ENCODE measurements at regions not wholly inside any gene's neighbourhood (a gene's known extent, or its start where the extent isn't known, plus 50 kb on each side); places are given as distances from the start of the nearest gene placed in this dataset.
"Not testable (repeated sequence)": the region's sequence is repeated elsewhere in the genome, so short reads cannot be mapped to it uniquely, and the experiment has no call there.

DNA sequence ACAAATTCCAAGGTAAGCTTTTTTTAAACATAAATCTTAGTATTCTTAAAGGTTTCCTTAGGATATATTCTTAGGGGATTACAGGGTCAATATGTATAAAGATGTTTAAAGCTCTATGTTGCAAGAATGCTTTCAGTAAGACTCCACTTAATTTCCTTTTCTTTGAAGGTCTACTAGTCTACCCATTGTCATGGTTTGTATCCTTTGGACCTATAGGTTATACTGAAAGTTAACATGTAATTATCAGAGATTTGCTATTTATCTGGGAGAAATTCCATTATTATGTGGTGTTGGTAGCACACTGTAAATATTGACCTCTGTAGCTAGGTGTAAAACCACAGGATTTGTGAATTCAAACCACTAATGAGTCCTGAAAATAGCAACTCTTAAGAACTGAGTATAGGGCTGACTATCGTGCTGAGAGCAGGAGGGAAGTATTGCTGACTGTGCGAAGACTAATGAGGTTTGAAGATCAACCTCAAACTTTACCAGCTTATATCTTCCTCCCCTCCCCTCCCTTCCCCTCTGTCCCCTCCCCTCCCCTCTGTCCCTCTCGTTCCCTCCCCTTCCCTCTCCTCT, 85.6 kb downstream of the GADD45G start:
- no peak for DNase-seq (ENCODE audit: low read depth in 4 of 4, low spot score in 2 of 4)

DNA sequence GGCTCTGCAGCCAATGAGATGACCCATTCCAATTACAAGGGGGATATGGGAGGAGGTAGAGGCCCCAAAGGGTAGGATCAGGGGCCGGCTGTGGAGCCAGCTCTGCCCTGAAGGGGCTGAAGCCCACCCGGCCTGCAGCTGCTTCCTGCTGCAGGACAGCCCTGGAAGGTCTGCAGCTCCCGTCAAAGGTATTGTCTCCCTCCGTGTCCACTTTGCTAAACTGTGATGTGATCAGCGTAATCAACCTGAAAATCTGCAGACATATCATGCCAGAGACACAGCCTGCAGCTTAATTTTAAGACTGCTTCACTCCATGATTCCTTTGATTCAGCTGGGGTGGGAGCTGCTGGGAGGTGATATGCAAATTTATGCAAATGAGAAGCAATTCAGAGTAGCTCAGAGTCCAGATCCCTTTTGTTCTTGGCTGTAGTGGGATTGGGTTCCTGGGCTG, 90.7 kb downstream of the GADD45G start:
- DNase-seq (ENCODE audit: low read depth in 4 of 4, low spot score in 2 of 4), result no peak

GRCh38 chr9:89695979-89696378, 91.2 kb downstream of the GADD45G start:
- DNase-seq (ENCODE audit: low read depth in 4 of 4, low spot score in 2 of 4), result not testable (repeated sequence)

DNA sequence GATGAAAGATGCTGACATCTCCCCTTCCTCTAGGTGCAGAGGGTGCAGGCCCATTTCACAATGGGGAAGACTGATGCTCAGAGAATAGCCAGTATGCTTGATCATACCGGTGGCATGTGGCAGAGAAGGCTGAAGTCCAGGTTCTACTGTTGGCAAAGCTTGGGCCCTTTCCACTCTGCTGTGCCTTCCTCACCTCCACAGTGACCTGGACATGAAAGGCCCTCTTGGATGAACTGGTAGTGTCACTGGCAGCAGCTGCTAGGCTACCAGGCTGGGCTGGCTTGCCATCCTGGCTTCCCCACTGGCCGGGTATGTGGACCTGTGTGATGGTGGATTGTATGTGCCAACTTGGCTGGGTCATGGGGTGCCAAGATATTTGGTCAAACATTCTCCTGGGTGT, 92.0 kb downstream of the GADD45G start:
- DNase-seq (ENCODE audit: low read depth in 4 of 4, low spot score in 2 of 4), result no peak

DNA sequence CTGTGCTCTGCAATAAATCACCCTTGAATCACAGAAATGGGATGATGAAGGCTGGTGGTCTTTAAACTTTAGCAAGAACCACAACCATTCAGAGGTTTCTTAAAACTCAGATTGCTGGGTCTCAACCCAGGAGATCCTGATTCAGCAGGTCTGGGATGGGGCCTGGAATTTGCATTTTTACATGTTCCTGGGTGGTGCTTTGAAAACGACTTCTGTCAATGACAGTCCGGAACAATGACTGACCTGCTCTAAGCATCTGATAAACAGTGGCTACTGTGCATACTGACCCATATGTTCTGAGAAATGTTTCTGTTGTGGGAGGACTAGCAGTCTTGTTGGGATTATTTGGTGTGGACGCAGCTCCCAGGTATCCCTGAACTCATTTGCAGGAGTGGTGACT, 92.7 kb downstream of the GADD45G start:
- DNase-seq (ENCODE audit: low read depth in 4 of 4, low spot score in 2 of 4), result no peak

DNA sequence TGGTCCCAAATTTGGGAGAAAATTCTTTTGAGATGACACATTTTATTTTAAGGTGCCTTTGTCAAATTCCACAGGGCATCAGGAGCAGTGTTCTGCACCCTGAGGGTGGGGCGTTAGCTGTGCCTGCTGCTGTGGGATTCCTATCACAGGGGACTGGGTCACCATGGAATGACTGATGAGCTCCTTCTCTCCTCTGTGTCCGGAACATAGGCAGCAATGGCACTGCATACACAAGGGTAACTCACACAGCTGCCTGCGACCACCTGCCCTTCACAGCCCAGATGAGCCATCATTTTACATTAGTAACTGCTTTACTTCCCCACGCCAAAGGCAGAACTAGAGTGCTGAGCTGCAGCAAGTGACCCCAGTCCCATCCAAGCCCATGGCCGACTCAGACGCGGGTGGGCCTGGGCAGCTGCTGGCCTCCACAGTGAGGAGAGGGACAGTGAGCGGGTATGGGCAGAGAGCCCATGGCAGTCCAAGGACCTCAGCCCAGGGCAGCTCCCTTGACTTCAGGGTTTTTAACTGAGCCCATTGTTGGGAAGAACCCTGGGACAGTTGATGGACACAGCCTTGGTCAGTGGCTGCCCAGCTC, 93.7 kb downstream of the GADD45G start:
- no peak for DNase-seq (ENCODE audit: low read depth in 4 of 4, low spot score in 2 of 4)

DNA sequence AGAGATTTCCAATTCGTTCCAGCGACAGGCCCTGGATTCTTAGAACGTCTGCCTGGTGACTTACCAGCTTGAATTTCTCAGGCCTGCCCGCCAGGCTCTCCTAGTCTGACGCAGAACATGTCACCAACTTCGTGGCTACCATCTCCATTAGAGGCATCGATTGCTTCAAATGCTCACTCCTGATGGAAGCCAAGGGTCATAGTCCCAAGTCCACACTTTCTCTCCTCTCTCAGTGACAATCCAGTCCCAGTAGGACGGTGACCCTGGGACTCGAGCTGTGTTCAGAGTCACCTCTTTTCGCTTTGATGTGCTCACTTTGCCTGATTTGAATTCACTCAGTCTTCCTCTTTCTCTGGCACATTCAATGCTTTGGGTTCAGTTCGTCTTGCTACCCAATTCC, 94.8 kb downstream of the GADD45G start:
- no peak for DNase-seq (ENCODE audit: low read depth in 4 of 4, low spot score in 2 of 4)

GRCh38 chr9:89701221-89701798, 96.5 kb downstream of the GADD45G start:
- no peak for DNase-seq (ENCODE audit: low read depth in 4 of 4, low spot score in 2 of 4)

DNA sequence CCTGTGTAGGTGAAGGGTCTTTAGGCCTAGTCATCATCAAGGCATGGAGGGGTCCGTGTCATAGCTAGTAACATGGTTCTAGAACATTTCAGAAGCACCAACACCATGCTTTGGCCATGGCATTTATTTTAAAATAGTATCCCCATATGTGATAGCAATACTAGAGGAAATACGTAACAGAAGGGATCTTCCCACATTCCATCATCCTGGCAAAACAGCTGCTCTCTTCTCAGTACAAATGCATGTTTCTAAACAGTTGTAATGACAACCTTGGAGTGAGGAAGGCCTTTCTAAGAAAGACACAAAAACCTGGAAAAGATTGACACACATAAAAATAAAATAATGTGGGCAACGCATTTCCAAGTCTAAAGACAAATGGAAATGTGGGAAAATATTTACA, 97.6 kb downstream of the GADD45G start:
- no peak for DNase-seq (ENCODE audit: low read depth in 4 of 4, low spot score in 2 of 4)

DNA sequence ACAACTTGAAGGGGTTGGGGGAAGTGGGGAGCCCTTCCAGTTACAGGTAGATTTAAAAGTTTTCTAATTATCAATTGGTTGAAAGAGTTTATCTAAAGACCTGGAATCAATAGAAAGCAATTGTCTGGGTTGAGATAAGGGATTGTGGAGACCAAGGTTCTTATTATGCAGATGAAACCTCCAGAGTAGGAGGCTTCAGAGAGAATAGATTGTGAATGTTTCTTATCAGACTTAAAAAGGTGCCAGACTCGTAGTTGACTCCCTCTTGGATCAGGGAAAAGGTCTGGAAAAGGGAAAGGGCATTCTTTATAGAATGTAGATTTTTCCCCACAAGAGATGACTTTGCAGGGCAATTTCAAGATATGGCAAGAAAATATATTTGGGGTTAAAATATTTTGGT, 100.8 kb downstream of the GADD45G start:
- no peak for DNase-seq (ENCODE audit: low read depth in 4 of 4, low spot score in 2 of 4)

- no peak for DNase-seq (ENCODE audit: low read depth in 4 of 4, low spot score in 2 of 4)
These were observed 101.3 kb downstream of the GADD45G start for GRCh38 chr9:89706086-89706485.

DNA sequence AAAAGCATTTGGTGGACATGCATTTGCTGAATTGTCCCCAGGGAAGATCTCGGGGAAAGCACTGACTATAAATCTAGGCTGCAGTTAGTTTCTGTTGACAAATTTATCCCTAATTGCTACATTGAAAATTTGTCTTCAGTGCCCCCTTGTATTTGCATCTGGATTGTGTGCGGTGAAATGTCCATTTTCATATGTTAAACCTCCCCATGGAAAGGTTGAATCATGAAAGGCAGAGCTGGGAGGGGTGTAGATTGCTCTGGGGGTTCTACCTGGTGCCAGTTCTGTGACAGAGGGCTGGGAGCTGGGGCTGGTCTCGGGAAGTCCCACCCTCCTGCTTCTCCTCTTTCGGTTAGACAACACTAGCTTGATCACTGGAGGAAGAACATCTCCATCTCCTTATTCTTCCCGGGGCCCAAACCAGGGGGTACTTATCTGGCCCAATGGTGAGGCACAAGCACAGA, 101.9 kb downstream of the GADD45G start:
- DNase-seq (ENCODE audit: low read depth in 4 of 4, low spot score in 2 of 4), result peak in 1 of 4 donors; percentile 13

DNA sequence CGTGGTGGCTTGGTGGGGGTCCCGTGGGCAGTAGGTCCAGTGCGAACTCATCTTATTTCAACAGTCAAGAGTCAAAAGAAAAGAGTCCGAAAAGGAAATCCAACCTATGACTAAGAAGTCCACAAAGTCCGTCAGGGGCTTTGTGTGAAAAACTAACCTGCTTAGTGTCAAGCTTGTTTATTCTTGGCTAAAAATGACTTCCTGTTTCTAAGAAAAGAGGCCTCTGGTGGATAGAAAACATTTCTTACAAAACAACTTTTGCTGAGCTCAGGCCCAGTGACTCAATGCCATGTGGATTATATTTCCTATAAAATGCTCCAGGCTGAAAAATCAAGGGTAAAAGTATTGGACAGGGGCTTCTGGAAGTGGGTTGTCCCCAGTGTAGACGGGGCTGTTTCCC, 105.9 kb downstream of the GADD45G start:
- DNase-seq (ENCODE audit: low read depth in 4 of 4, low spot score in 2 of 4), result no peak

DNA sequence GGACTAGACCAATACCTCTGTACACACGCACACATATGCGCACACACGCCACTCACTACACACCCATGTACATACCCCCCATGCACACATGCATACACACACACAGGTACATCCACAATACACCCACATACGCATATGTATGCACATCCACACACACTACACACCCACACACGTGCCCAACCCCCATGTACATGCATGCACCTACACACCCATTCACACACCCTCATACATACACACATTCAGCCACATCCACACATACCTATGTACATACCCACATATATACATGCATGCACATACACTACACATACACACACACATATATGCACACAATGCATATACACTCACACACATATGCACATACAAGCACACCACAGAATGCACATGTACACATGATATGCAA, 107.1 kb downstream of the GADD45G start:
- DNase-seq (ENCODE audit: low read depth in 4 of 4, low spot score in 2 of 4), result no peak

DNA sequence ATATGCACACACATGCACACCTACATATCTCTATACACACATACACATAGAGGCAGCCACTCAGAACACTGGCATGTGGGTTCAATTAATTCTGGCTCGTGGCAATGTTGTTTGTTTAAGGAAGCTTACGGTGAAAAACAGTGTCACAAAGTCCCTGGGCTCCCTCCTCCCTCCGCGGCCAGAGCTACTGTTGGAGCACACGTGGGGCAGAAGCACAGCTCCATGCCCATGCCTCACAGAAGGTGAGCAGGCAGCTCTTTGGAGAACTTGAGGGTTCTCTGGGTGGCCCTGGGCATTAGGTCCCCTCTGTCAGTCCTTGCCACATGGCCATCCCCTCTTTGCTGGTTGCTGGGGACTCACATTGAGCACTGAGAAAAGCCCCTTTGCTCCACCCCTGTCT, 107.5 kb downstream of the GADD45G start:
- no peak for DNase-seq (ENCODE audit: low read depth in 4 of 4, low spot score in 2 of 4)

GRCh38 chr9:89714321-89714720, 109.5 kb downstream of the GADD45G start:
- DNase-seq (ENCODE audit: low read depth in 4 of 4, low spot score in 2 of 4), result no peak

- no peak for DNase-seq (ENCODE audit: low read depth in 4 of 4, low spot score in 2 of 4)
These were observed 110.6 kb downstream of the GADD45G start for GRCh38 chr9:89715318-89715858.

GRCh38 chr9:89715881-89716280, 111.1 kb downstream of the GADD45G start:
- no peak for DNase-seq (ENCODE audit: low read depth in 4 of 4, low spot score in 2 of 4)

- DNase-seq (ENCODE audit: low read depth in 4 of 4, low spot score in 2 of 4), result no peak
These were observed 111.7 kb downstream of the GADD45G start for GRCh38 chr9:89716559-89716958.

DNA sequence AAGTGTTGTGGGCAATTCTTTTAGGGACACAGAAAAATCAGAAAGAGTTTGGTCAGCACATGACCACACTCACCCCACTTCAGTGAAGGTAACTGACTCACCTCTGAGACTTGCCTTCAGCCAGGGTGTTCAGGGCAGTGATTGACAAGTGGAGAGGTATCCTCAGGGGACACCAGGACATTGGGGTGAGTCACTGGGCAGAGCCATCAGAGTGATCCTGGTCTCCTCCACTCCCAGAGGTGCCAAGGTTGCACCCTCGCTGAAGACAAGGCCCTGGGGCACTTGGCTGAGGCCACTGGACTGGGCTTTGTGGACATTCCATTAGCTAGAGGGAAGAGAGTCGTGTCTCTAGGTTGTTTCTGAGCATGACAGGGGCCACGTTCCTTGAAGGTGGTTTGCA, 113.4 kb downstream of the GADD45G start:
- no peak for DNase-seq (ENCODE audit: low read depth in 4 of 4, low spot score in 2 of 4)

GRCh38 chr9:89718651-89719050, 113.8 kb downstream of the GADD45G start:
- DNase-seq (ENCODE audit: low read depth in 4 of 4, low spot score in 2 of 4), result no peak

DNA sequence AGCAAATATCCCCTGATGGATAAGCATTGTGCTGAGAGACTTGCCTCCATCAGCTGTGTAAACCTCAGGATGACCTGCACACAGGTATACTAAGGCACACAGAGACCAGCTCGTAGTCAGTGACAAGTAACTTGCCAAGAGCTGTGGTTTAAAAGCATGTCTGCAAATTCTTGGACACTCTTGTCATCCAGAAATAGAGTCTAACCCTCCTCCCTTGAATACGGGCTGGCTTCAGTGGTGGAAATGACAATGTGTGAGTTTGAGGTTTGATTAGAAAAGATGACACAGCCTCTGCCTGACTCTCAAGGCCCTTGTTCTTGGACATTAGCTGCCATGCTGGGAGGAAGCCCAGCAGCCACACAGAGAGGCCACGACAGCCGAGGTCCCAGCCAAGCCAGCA, 114.4 kb downstream of the GADD45G start:
- no peak for DNase-seq (ENCODE audit: low read depth in 4 of 4, low spot score in 2 of 4)
